GM21619 (cell line): ENCODE measurements at regions not wholly inside any gene's neighbourhood (a gene's known extent, or its start where the extent isn't known, plus 50 kb on each side); places are given as distances from the start of the nearest gene placed in this dataset.
"Not testable (repeated sequence)": the region's sequence is repeated elsewhere in the genome, so short reads cannot be mapped to it uniquely, and the experiment has no call there.

ENCODE experiments used
- ATAC-seq: cut with Tn5 transposase; IDR thresholded peaks from one replicate; pipeline ENCODE4 v1.9.1; 2021; ENCODE audit not compliant: unreplicated experiment

DNA sequence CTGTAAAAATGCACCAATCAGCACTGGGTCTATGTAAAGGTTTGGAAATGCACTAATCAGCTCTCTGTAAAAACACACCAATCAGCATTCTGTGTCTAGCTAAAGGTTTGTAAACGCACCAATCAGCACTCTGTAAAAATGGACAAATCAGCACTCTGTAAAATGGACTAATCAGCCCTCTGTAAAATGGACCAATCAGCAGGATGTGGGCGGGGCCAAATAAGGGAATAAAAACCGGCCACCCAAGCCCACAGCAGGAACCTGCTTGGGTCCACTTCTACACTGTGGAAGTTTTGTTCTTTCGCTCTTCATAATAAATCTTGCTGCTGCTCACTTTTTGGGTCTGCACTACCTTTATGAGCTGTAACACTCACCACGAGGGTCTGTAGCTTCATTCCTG, 101.0 kb downstream of the SMC2 start:
- ATAC-seq, result not testable (repeated sequence)

DNA sequence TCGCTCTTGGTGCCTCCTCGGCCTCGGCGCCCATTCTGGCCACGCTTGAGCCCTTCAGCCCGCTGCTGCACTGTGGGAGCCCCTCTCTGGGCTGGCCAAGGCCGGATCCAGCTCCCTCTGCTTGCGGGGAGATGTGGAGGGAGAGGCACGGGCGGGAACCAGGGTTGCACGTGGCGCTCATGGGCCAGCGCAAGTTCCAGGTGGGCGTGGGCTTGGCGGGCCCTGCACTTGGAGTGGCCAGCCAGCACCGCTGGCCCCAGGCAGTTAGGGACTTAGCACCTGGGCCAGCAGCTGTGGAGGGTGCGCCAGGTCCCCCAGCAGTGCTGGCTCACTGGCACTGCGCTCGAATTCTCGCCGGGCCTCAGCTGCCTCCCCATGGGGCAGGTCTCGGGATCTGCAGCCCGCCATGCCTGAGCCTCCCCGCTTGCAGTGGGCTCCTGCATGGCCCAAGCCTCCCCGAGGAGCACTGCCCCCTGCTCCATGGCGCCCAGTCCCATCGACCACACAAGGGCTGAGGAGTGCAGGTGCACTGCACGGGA, 106.4 kb downstream of the SMC2 start:
- ATAC-seq, result no peak

DNA sequence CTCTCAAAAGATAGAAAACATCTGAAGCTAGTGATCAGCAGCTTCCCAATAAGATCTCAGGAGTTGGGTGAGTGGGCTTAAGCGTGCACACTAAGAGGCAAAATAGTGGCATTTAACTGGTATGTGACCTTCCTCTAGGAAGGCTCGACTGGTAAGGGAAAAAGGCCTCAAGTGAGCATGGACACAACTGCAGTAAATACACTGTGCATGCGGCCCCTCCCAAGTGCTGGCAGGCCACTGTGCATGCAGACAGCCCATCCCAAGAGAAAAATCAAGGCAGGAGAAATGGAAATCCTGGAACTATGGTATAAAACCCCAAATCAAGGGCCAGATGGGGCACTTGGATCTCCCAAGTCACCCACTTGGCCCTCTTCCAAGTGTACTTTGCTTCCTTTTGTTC, 112.7 kb downstream of the SMC2 start:
- ATAC-seq, result no peak

DNA sequence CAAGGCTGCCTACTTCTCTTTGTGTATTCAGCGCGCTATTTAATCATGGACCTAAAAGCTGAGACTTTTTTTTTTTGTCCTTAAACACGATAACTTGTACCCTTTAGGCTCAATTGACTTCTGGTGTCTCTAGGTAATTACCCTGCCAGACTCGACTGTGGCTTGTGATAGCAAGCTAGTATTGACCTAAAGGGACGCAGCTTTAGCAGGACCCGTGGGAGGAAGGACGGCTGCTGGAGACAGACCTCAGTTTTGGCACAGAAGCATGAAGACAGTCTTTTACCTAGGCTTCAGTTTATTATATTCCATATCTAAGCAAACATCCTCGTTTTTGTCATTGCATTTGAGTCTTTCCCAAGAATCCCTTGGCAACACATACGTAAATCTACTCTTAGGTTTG, 115.3 kb downstream of the SMC2 start:
- ATAC-seq, result no peak

DNA sequence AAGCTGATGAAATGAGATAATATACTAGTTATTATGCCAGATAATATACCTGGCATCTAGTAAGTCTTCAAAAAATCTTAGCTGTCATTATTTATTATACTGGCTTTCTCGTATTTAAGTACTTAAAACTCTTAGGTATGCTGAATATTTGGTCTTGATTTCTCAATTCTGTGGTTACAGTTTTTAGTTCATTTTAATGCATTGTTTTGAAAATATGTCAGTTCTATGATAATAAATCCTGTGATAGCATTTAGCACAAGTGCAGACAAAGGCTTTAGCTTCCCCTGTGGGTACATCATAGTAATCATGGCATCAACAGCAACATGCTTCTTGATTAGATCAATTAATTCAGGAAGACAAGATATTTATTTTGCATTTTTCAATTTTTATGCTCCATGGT, 133.0 kb downstream of the SMC2 start:
- no peak for ATAC-seq

DNA sequence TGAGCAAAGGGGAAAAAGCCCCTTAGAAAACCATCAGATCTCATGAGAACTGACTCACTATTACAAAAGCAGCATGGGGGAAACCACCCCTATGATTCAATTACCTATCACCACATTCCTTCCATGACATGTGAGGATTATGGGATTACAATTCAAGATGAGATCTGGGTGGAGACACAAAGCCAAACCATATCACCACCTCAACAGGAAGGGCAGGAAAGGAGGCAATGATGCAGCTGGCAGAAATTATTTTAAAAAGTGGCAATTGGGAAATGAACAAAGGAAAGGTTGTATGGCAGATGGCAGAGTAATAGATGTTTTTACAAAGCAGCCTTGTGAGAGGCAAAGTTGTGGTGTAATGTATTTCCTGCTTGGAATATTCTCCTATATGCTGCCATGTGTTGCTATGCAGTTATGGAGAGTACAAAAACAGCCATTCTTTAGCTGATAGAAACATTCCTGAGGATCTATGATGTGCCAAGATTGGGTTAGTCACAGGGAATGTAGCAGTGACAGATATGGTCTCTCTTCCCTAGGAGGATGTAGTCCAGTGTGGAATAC, 138.8 kb downstream of the SMC2 start:
- no peak for ATAC-seq

DNA sequence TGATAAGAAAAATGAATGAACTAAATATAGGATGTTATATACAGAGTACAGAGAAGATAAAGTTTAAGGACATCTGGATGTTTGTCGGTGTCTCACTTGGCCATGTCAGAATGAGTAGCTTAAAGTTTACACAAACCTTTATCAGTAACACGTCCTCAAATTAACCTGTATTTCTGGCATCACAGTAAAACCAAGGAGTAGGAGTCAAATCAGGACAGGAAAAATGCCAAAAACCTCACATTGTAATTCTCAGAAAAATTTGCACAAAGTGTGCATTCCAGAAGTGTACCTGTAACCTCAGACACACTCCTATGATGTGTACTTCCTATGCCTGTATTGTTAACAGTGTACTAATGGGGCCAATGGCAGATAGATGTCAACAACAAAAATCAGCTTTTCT, 139.3 kb downstream of the SMC2 start:
- no peak for ATAC-seq

DNA sequence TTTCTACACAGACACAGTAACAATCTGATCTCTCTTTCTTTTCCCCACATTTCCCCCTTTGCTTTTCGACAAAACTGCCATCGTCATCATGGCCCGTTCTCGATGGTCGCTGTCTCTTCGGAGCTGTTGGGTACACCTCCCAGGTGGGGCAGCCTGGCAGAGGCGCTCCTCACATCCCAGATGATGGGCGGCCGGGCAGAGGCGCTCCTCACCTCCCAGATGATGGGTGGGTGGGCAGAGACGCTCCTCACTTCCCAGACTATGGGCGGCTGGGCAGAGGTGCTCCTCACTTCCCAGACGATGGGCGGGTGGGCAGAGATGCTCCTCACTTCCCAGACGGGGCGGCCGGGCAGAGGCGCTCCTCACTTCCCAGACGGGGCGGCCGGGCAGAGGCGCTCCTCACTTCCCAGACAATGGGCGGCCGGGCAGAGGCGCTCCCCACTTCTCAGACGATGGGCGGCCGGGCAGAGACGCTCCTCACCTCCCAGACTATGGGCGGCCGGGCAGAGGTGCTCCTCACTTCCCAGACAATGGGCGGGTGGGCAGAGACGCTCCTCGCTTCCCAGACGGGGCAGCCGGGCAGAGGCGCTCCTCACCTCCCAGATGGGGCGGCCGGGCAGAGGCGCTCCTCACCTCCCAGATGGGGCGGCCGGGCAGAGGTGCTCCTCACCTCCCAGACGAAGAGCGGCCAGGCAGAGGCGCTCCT, 140.7 kb downstream of the SMC2 start:
- ATAC-seq, result not testable (repeated sequence)

DNA sequence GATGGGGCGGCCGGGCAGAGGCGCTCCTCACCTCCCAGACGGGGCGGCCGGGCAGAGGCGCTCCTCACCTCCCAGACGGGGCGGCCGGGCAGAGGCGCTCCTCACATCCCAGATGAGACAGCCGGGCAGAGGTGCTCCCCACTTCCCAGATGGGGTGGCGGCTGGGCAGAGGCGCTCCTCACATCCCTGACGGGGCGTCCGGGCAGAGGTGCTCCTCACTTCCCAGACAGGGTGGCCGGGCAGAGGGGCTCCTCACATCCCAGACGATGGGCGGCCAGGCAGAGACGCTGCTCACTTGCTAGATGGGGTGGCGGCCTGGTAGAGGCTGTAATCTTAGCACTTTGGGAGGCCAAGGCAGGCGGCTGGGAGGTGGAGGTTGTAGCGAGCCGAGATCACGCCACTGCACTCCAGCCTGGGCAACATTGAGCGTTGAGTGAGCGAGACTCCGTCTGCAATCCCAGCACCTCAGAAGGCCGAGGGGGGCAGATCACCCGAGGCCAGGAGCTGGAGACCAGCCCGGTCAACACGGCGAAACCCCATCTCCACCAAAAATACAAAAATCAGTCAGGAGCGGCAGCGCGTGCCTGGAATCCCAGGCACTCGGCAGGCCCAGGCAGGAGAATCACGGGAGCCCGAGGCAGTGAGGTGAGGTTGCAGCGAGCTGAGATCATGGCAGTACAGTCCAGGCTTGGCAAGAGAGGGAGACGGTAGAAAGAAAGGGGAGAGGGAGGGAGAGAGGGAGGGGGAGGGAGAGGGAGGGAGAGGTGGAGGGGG, 141.4 kb downstream of the SMC2 start:
- not testable (repeated sequence) for ATAC-seq

DNA sequence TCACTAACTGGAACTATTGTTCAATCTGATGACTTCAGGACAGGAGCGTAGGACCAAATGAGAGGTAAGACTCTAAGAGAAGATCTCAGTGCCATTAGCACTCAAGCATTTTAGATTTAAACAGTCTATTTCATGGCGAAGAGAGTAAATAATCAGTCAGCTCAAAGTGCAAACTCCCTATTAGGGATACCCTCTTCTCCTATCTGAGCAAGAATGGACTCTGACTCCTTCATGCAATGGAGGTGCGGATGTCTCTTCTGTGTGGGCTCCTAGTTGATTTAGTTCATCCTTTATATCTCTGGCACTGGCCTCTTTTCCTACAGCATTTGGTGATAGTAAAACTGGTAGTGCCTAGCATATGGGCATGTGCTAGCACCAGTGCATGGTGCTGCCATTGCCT, 144.6 kb downstream of the SMC2 start:
- ATAC-seq, result no peak

DNA sequence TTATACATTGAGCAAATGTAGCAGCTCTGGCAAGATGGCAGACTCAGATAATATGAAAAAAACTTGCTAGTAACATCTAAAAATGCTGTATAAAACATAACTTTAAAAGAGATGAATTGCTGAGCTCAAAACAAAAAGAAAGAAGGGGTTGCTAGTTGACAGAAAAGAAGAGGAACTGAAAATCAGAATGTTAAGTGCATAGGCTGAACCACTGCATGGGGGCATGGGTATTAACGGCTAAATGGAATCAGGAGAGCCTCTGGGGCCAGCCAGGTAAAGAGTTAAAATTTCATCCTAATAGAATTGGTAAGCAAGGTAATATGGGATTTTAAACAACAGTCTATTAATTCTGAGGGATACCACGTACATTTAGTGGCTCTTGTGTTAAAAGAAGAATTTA, 146.8 kb downstream of the SMC2 start:
- ATAC-seq, result no peak

DNA sequence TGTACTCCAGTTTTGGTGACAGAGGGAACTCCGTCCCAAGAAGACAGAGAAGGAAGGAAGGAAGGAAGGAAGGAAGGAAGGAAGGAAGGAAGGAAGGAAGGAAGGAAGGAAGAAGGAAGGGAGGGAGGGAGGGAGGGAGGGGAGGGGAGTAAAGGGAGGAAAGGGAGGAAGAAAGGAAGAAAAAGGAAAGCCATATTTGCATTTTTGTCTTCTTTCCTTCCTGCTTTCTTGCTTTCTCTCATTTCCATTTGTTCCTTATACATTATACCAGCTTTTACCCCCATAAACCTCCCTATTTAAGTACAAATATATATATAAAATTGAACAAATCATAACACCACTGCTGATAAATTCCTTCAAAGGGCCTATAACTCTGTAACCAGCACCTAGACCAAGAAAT, 151.8 kb downstream of the SMC2 start:
- ATAC-seq, result no peak

DNA sequence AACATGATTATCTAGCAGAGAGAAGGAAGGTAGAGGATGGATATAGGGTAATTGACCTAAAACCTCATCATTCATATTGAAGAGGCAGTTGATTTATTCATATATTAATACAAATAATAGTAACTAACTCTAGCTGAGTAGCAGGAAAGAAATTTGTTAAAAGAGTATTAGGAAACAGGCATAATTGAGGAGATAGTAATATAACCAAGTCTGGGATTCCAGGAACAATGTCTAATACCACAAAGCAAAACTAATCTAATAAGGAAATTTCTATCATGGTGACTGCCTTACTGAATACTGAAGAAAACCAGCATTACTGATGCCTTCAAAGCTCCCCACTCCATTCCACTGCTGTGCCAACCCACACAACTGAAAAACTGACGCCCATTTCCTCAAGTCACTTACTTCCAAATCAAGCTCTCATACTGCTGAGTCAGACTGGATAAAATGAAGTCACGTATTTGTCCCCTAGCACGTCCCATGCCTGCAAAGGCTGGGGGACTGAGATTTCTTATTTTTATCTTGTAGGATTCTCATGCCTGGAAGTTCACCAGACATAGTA, 153.9 kb downstream of the SMC2 start:
- ATAC-seq, result no peak

DNA sequence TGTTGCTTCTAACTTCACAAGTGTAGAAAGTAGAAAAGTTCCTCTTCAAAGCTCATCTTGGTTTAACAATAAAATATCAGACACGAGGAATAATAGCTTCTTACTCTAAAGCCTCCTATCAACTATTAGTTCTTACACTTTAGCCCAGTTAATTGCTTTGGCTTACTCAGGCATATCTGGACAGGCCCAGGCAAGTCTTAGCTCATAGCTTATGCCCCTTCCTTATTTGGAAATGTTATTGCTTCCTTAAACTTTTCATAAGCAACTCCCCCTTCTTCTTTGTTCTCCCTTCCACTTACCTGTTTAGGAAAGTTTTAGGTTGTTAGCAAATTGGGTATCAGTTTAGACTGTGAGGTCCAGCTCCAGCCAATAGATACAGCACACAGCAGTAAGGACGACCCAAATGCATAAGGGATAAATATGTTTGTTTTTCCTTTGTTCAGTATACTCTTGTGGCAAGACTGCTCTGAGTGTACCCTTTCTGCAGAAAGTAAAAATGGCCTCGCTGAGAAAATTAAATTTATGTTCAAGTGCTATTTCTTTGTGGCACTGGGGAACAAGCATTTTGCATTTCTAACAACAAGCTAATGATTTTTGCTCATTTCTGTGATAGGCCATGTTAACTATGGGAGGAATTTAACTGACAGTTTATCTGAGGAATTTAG, 162.1 kb downstream of the SMC2 start:
- no peak for ATAC-seq

DNA sequence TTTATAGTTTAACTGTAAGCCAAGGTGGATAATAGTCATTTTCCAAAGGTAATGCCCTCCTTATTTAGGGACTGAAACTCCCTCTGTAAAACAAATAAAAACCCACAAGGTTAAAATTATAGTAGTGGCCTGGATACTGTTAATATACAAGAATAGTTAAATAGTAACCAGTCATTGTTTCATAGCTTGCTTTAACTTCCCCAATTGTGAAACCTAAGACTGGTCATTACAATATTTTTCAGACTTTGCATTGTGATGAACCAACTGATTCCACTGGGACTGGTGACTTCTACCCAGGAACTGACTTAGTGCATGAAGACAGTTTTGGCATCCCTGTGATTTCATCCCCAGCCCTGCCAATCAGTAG, 162.6 kb downstream of the SMC2 start:
- no peak for ATAC-seq

DNA sequence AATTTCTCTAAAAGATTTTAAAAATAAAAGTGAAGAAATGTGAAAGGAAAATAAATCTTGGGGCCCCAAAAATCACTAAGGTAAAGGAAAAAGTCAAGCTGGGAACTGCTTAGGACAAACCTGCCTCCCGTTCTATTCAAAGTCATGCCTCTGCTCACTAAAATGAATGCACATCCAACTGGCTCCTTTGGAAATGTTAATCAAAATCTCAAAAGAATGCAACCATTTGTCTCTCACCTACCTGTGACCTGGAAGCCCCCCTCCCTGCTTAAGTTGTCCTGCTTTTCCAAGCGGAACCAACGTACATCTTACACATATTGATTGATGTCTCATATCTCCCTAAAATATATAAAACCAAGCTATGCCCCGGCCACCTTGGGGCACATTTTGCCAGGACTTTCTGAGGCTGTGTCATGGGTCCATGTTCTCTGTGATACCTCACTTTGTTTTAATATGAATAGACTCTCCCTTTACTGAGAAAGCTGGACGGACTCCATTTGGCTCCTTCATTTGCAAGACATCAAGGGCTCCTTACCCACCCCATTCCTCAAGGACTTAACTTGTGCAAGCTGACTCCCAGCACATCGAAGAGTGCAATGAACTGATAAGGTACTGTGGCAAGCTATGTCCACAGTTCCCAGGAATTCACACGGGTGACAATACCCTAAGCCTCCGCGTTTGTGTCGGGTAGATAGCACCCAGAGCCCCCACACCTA, 164.3 kb downstream of the SMC2 start:
- no peak for ATAC-seq

DNA sequence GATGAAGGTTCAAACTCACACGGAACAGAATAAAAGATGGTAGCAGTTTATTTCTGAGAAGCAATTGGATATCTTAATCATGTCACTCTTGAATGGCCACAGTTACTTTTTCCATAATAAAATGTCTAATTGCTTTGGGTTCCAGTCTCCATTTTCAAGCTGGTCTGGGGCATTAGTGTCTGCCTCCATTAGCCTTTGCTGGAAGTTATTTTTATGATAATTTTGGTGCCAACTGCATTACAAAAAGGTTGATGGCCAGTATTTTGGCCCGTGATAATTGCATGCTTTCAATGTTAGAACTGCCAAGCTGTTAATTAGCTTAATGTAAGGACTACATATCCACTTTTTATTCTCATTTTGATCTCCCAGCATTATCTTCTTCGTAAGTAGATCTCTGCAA, 165.9 kb downstream of the SMC2 start:
- ATAC-seq, result no peak

DNA sequence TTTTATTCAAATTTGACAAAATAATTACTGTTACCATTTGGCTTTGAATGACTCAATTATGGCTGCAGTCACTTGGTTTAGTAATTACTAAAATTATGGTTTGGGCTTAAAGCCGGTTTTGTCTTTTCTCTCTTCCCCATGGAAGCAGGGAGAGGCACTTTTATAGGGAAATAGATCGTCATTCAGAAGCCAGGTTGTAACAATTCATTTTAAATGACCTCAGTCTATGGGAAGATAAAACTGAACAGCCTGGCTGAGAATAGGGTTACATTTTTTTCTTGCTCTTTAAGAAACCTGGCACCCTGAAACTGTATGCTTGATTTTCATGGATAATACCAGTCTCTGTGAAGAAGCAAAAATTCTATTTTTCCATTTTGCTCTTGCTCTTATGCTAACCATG, 169.8 kb downstream of the SMC2 start:
- no peak for ATAC-seq

DNA sequence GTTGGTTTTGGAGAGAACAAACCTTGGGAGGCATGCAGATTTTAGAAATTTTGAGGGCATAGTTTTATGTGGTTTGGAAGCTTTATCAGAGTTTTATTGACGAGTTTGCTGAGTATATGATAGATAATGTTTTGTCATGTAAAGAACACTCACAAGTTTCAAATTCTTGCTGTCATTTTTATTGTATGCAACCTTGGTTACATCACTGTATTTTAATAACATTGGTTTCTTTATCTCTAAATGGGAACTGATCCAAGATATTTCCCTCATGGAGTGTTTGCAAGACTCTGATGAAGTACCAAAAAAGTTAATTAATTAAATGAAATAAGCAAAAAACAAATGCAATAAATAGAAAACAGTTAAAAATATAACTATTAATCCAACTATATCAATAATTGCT, 170.3 kb downstream of the SMC2 start:
- no peak for ATAC-seq

DNA sequence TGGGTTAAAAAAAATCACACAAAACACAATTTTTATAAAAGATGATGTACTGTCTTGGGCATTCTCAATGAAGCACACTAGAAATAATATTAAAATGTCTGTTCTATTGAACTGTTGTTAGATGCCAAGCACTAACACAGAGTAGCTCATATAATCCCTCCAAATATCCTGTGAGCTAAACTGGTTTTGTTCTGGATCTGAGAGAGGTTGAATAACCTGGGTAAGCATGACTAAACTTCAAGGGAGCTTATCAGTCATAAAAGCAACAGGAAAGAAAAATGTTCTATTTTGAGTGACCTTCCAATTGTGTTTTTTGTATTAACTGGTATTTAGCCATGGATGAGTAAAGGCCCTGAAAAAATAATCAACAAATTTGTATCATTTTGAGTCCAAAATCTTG, 175.3 kb downstream of the SMC2 start:
- no peak for ATAC-seq
